Upper lobe of left lung (tissue), 6 donors: ENCODE measurements at regions not wholly inside any gene's neighbourhood (a gene's known extent, or its start where the extent isn't known, plus 50 kb on each side); places are given as distances from the start of the nearest gene placed in this dataset.

Experiments
- ATAC-seq, 2 donors: fragments of 200-7000 bp; cut with Tn5 transposase; one replicate each; pipeline ENCODE4 v1.9.1; 2022; ENCODE audit warnings: mild to moderate bottlenecking in 2 of 2, moderate library complexity in 2 of 2; ENCODE audit not compliant: low FRiP score in 2 of 2
- DNase-seq, 2 donors: peaks; one replicate each; pipeline ENCODE4 v3.0.0-alpha.2; 2019 to 2020
- H3K27ac ChIP-seq, 4 donors: fragments of 200-600 bp; sonication (generic); one replicate each; pipeline ENCODE4 v1.5.1; 2016 to 2019
- H3K27me3 ChIP-seq, 4 donors: fragments of 200-600 bp; sonication (generic); one replicate each; pipeline ENCODE4 v1.5.1; 2017 to 2019
- H3K36me3 ChIP-seq, 4 donors: fragments of 200-600 bp; sonication (generic); one replicate each; pipeline ENCODE4 v1.5.1; 2016 to 2019
- H3K4me1 ChIP-seq, 4 donors: fragments of 200-600 bp; sonication (generic); one replicate each; pipeline ENCODE4 v1.5.1; 2018 to 2019
- H3K4me3 ChIP-seq, 4 donors: fragments of 200-600 bp; sonication (generic); one replicate each; pipeline ENCODE4 v1.5.1; 2017 to 2019; ENCODE audit warnings: mild to moderate bottlenecking in 2 of 4, moderate library complexity in 1 of 4
- H3K9me3 ChIP-seq, 4 donors: fragments of 200-600 bp; sonication (generic); one replicate each; pipeline ENCODE4 v1.5.1; 2018 to 2019
- EP300 ChIP-seq, 4 donors: sonication (generic); formaldehyde crosslinking; IDR thresholded peaks; one replicate each; pipeline ENCODE4 v1.5.1; 2017; ENCODE audit warnings: antibody characterized with exemption in 4 of 4, control low read depth in 2 of 4
- POLR2A ChIP-seq, 4 donors: fragments of 450-650 bp; IDR thresholded peaks; one replicate each; pipeline ENCODE4 v1.5.1; 2016 to 2017; ENCODE audit warnings: antibody characterized with exemption in 4 of 4, mild to moderate bottlenecking in 2 of 4
- POLR2AphosphoS5 ChIP-seq, 2 donors: sonication (generic); formaldehyde crosslinking; IDR thresholded peaks; one replicate each; pipeline ENCODE4 v1.5.1; 2017; ENCODE audit warnings: antibody characterized with exemption in 2 of 2
- WGBS, 2 donors: methylation state at CpG; one replicate each; pipeline ENCODE4 v1.1.5; 2017 to 2018; 5-methylcytosine and 5-hydroxymethylcytosine counted together
- TF ChIP-seq, protein P1 (sequence below), 6 experiments: fragments of 450-650 bp in 4 of 6; fragments of 200-600 bp in 2 of 6; sonication (generic) in 2 of 6; IDR thresholded peaks; one replicate each; pipeline ENCODE4 v1.5.1; 2016 to 2019; ENCODE audit warnings: antibody characterized with exemption in 6 of 6
- donor health status: DM: no; HTN: no; CAD: no; lungs with moderate emphysema.
- donor health status: DM: no; HTN: yes; CAD: no; lungs with severe emphysema.

DNA sequence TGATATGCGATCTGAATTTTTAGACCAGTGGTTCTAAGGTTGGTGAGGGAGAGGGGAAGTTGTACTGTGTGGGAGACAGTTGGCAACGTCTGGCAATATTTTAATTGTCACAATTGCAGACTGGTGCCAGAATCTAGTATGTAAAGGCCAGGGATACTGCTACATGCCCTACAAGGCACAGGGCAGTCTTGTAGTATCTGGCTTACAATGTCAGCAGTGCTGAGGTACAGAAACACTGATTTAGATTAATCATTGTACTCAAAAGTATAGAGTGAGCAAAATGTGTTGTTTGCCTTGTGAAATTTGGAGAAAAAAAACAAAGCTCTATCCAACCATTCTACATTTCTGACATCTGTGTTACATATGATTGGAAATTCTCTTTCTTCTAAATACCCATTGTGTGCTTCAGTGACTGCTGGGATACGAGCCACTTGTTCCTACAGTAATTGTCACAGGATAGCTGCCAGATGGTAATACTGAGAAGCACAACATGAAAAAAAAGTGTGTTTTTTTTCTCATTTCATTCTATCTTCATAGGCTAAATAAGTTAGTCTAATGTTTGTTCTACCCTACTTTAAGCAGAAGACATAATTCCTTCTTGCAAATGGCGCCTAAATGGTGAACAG lies 526.7 kb upstream of the AGA start:
- no peak for DNase-seq
- no peak for ATAC-seq
- Histone ChIP-seq H3K9me3 (no peaks in the 10 kb centered on the region), H3K27me3 (no peaks in the 10 kb centered on the region), H3K4me1 (no peaks in the 10 kb centered on the region), H3K36me3 (no peaks in the 10 kb centered on the region), H3K4me3 (no peak overlapping the region), H3K27ac (no peak overlapping the region)
- 67 to 77% methylated on average over 4 of the region's 4 CpGs for WGBS, 2 donors
- TF ChIP-seq POLR2AphosphoS5 (IDR thresholded peaks at IDR 0.05), result no peak
- TF ChIP-seq EP300 (IDR thresholded peaks at IDR 0.05), result no peak
- no peak for TF ChIP-seq POLR2A (IDR thresholded peaks at IDR 0.05)
- TF ChIP-seq, protein P1, sequence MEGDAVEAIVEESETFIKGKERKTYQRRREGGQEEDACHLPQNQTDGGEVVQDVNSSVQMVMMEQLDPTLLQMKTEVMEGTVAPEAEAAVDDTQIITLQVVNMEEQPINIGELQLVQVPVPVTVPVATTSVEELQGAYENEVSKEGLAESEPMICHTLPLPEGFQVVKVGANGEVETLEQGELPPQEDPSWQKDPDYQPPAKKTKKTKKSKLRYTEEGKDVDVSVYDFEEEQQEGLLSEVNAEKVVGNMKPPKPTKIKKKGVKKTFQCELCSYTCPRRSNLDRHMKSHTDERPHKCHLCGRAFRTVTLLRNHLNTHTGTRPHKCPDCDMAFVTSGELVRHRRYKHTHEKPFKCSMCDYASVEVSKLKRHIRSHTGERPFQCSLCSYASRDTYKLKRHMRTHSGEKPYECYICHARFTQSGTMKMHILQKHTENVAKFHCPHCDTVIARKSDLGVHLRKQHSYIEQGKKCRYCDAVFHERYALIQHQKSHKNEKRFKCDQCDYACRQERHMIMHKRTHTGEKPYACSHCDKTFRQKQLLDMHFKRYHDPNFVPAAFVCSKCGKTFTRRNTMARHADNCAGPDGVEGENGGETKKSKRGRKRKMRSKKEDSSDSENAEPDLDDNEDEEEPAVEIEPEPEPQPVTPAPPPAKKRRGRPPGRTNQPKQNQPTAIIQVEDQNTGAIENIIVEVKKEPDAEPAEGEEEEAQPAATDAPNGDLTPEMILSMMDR (IDR thresholded peaks at IDR 0.05), result no peak

DNA sequence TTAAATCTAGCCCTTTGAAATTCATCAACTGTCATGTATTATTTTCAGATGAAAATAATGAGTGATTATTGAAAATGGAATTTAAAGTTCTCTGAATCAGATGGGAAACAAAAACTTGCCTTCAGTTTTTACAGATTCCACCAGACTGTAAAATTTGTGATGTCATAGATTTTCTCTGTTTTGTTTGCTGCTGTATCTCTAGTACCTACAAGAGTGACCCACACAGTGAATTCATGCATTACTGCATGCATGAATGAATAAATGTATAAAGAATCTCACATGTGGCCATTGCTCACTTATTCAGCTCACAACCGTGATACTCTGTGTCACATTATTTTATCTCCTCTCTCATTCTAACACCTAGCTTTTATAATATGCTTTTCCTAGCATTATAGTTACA lies 532.2 kb upstream of the AGA start:
- no peaks in the 10 kb centered on the region for H3K4me1 ChIP-seq
- H3K4me3 ChIP-seq, result no peak overlapping the region
- no peaks in the 10 kb centered on the region for H3K27me3 ChIP-seq
- H3K9me3 ChIP-seq, result no peaks in the 10 kb centered on the region
- DNase-seq (no peak), ATAC-seq (no peak)
- 92 to 93% methylated on average over 1 of the region's 1 CpG for WGBS, 2 donors
- TF ChIP-seq POLR2A (IDR thresholded peaks at IDR 0.05) (no peak), EP300 (IDR thresholded peaks at IDR 0.05) (no peak), POLR2AphosphoS5 (IDR thresholded peaks at IDR 0.05) (no peak)
- TF ChIP-seq, protein P1 (IDR thresholded peaks at IDR 0.05), result no peak
- no peak overlapping the region for H3K27ac ChIP-seq
- H3K36me3 ChIP-seq, result no peaks in the 10 kb centered on the region

DNA sequence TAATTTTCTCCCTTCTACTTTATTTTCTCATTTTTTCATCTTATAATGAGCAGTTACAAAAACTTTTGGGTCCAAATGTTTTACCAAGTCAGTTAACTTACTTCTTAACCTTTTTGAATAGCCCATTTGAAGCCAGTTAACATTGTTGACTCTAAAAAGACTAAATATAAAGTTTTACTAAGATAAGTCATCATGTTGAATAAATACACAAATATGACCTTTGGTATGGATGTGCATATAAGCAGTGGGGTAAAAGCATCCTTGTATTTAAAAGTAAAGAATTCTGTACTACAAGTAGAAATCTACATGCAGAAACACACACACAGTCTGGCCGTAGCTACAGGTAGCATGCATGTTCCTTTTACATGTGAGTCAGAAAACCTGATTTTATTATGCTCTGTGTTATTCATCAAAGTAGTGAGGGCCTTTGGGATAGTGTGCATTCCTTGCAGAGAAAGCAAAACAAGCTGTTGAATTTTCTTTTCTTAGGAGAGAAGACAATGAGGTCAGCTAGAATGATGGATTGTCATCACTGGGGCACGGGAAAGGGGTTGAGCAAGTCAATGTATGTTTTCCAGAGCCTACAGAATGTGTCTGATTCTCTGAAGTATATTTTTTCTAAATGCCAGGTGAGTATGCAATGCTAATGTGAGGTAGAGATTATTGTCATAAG lies 533.2 kb upstream of the AGA start:
- H3K9me3 ChIP-seq, result no peaks in the 10 kb centered on the region
- TF ChIP-seq, protein P1 (IDR thresholded peaks at IDR 0.05), result no peak
- TF ChIP-seq EP300 (IDR thresholded peaks at IDR 0.05) (no peak), POLR2AphosphoS5 (IDR thresholded peaks at IDR 0.05) (no peak), POLR2A (IDR thresholded peaks at IDR 0.05) (no peak)
- ATAC-seq (no peak), DNase-seq (no peak)
- no peaks in the 10 kb centered on the region for H3K27me3 ChIP-seq
- no peak overlapping the region for H3K27ac ChIP-seq
- WGBS, 2 donors, result 45 to 49% methylated on average over 2 of the region's 2 CpGs
- no peaks in the 10 kb centered on the region for H3K4me1 ChIP-seq
- no peak overlapping the region for H3K4me3 ChIP-seq
- H3K36me3 ChIP-seq, result no peaks in the 10 kb centered on the region

GRCh38 chr4:177986236-177986635 lies 544.0 kb upstream of the AGA start:
- DNase-seq (no peak), ATAC-seq (no peak)
- H3K4me1 ChIP-seq, result no peaks in the 10 kb centered on the region
- no peaks in the 10 kb centered on the region for H3K36me3 ChIP-seq
- no peak overlapping the region for H3K4me3 ChIP-seq
- WGBS, 2 donors, result 77 to 86% methylated on average over 1 of the region's 1 CpG
- H3K9me3 ChIP-seq, result no peaks in the 10 kb centered on the region
- H3K27ac ChIP-seq, result no peak overlapping the region
- TF ChIP-seq EP300 (IDR thresholded peaks at IDR 0.05) (no peak), POLR2A (IDR thresholded peaks at IDR 0.05) (no peak), POLR2AphosphoS5 (IDR thresholded peaks at IDR 0.05) (no peak)
- TF ChIP-seq, protein P1 (IDR thresholded peaks at IDR 0.05), result no peak
- no peaks in the 10 kb centered on the region for H3K27me3 ChIP-seq

DNA sequence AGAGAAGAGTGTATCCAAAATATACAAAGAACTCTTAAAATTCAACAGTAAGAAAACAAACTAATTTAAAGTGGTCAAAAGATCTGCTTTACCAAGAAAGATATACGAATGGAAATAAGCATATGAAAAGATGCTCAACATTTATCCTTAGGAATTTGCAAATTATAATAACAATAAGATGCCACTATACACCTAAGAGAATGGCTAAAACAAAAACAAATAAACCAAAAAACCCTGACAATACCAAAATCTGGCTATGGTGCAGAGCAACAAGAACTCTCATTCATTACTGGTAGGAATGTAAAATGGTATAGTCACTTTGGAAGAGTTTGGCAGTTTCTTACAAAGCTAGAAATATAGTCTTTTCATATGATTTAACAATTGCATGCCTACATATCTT lies 545.7 kb upstream of the AGA start:
- Histone ChIP-seq H3K27ac (no peak overlapping the region), H3K4me1 (no peaks in the 10 kb centered on the region), H3K27me3 (no peaks in the 10 kb centered on the region), H3K36me3 (no peaks in the 10 kb centered on the region), H3K4me3 (no peak overlapping the region), H3K9me3 (no peaks in the 10 kb centered on the region)
- DNase-seq (no peak), ATAC-seq (no peak)
- no peak for TF ChIP-seq EP300 (IDR thresholded peaks at IDR 0.05)
- 78 to 93% methylated on average over 1 of the region's 1 CpG for WGBS, 2 donors
